ENCODE measurements at regions not wholly inside any gene's neighbourhood (a gene's known extent, or its start where the extent isn't known, plus 50 kb on each side); places are given as distances from the start of the nearest gene placed in this dataset.

- TF ChIP-seq CREB5 (CRISPR knock-in tag; IDR thresholded peaks at IDR 0.05; ENCODE audit: low read depth) (no peak), ZNF8 (CRISPR knock-in tag; IDR thresholded peaks at IDR 0.05) (no peak), CSDC2 (CRISPR knock-in tag; IDR thresholded peaks at IDR 0.05) (no peak), ZFP3 (CRISPR knock-in tag; IDR thresholded peaks at IDR 0.05) (no peak), ZFP30 (CRISPR knock-in tag; IDR thresholded peaks at IDR 0.05) (no peak), GLIS3 (CRISPR knock-in tag; IDR thresholded peaks at IDR 0.05) (no peak), PATZ1 (CRISPR knock-in tag; IDR thresholded peaks at IDR 0.05; ENCODE audit: borderline replicate concordance) (no peak), POU6F1 (CRISPR knock-in tag; IDR thresholded peaks at IDR 0.05; ENCODE audit: borderline replicate concordance, low read depth) (no peak), ZNF565 (CRISPR knock-in tag; conservative IDR thresholded peaks at IDR 0.05; ENCODE audit: low read depth) (no peak)
These were observed 91.2 kb upstream of the FAM78B start for GRCh38 chr1:166258017-166258416.

Data from SK-N-SH treated with all-trans-retinoic acid at 6 μM for 48 hours (cell line).